K562 (cell line): ENCODE measurements at regions not wholly inside any gene's neighbourhood (a gene's known extent, or its start where the extent isn't known, plus 50 kb on each side); places are given as distances from the start of the nearest gene placed in this dataset.

Experiments used
- ATAC-seq: fragments of 200-7000 bp; cut with Tn5 transposase; 3 replicates; pipeline ENCODE4 v1.9.1; 2020; ENCODE audit warnings: moderate library complexity
- BruUV-seq: library from RNA; stranded (reverse); fragments of 400-500 nt; replicated peaks from 2 replicates; lab custom pipeline; 2021; lab: Mats Ljungman, UMichigan
- CTCF ChIA-PET: fragments of 300-600 bp; formaldehyde crosslinking; extraction: SDS; loops from one replicate; lab custom pipeline; 2021; ENCODE audit warnings: low intra/inter-chr PET ratio; lab: Yijun Ruan, JAX
- POLR2A ChIA-PET: fragments of 300-600, 350-650 bp; sonication (Branson Sonifier 250); formaldehyde crosslinking; extraction: SDS; loops from one replicate; lab custom pipeline; 2021; ENCODE audit warnings: antibody characterized with exemption, inconsistent platforms; lab: Yijun Ruan, JAX
- DNase-seq, 4 experiments: peaks; one replicate each; pipeline versions ENCODE4 v3.0.0 to v3.0.0-alpha.2; 2011 to 2018; ENCODE audit warnings: low spot score in 3 of 4, mixed read lengths in 3 of 4; ENCODE audit errors: extremely low read depth in 1 of 4
- FAIRE-seq: peaks from 2 replicates; lab custom pipeline; 2011; peaks lifted over from hg19 to GRCh38; lab: Jason Lieb, UNC
- H2AFZ ChIP-seq: 2 replicates; pipeline ENCODE4 v1.6.0; 2011; ENCODE audit warnings: low read depth, low read length, control low read depth, inconsistent platforms
- H3K27ac ChIP-seq: fragments of 200-600 bp; 3 replicates; pipeline ENCODE4 v1.8.0; 2011; ENCODE audit warnings: low read depth, mild to moderate bottlenecking, control low read depth, inconsistent platforms, low read length, moderate library complexity, mixed read lengths; ENCODE audit errors: extremely low read depth
- H3K27me3 ChIP-seq, 2 experiments: fragments of 300-600 bp in 1 of 2; 2 replicates in 1 of 2; 3 replicates in 1 of 2; pipeline versions ENCODE4 v1.6.0 to v1.8.0; 2011; ENCODE audit warnings: inconsistent platforms in 2 of 2, low read length in 2 of 2, mild to moderate bottlenecking in 1 of 2, mixed read lengths in 1 of 2, moderate library complexity in 1 of 2; ENCODE audit not compliant: control insufficient read depth in 2 of 2, insufficient read depth in 2 of 2
- H3K36me3 ChIP-seq: fragments of 300-600 bp; 3 replicates; pipeline ENCODE4 v1.8.0; 2011; ENCODE audit warnings: mild to moderate bottlenecking, low read length, inconsistent platforms; ENCODE audit not compliant: control insufficient read depth, insufficient read depth
- H3K4me1 ChIP-seq, 2 experiments: fragments of 200-600 bp in 1 of 2; replicated peaks in 1 of 2; 2 replicates in 1 of 2; 3 replicates in 1 of 2; pipeline versions ENCODE4 v1.5.1 to v1.8.0; 2011; ENCODE audit warnings: inconsistent platforms in 2 of 2, low read length in 2 of 2, mild to moderate bottlenecking in 1 of 2, mixed read lengths in 1 of 2, moderate library complexity in 1 of 2; ENCODE audit not compliant: control insufficient read depth in 2 of 2, insufficient read depth in 2 of 2
- H3K4me2 ChIP-seq: 2 replicates; pipeline ENCODE4 v1.6.1; 2011; ENCODE audit warnings: low read length, control low read depth, inconsistent platforms, mixed read lengths; ENCODE audit not compliant: insufficient read depth
- H3K4me3 ChIP-seq: fragments of 200-600 bp; sonication (generic), shearing (Covaris generic); 2 replicates; pipeline ENCODE4 v1.5.1; 2016; ENCODE audit warnings: control low read depth, inconsistent platforms
- H3K79me2 ChIP-seq: fragments of 200-600 bp; 3 replicates; pipeline ENCODE4 v1.8.0; 2011; ENCODE audit warnings: low read length, inconsistent platforms; ENCODE audit not compliant: control insufficient read depth, insufficient read depth
- H3K9ac ChIP-seq, 2 experiments: 2 replicates each; pipeline versions ENCODE4 v1.6.0 to v1.6.1; 2011; ENCODE audit warnings: low read depth in 2 of 2, low read length in 2 of 2, control low read depth in 1 of 2, inconsistent platforms in 1 of 2, mild to moderate bottlenecking in 1 of 2, mixed read lengths in 1 of 2; ENCODE audit not compliant: insufficient read depth in 1 of 2
- H3K9me1 ChIP-seq: one replicate; pipeline ENCODE4 v1.6.0; 2011; ENCODE audit warnings: inconsistent platforms, mild to moderate bottlenecking, low read length, moderate library complexity; ENCODE audit not compliant: control insufficient read depth, insufficient read depth
- H3K9me3 ChIP-seq: replicated peaks from 2 replicates; pipeline ENCODE4 v1.5.1; 2011; ENCODE audit warnings: low read depth, low read length, inconsistent platforms; ENCODE audit not compliant: control insufficient read depth, insufficient read depth
- H4K20me1 ChIP-seq: replicated peaks from 2 replicates; pipeline ENCODE4 v1.6.1; 2011; ENCODE audit warnings: low read length, inconsistent platforms, mixed read lengths; ENCODE audit not compliant: control insufficient read depth, insufficient read depth
- AFF1 ChIP-seq, 2 experiments: fragments of 450-650 bp; IDR thresholded peaks; 2 replicates each; pipeline ENCODE4 v1.6.1; 2018; ENCODE audit warnings: mild to moderate bottlenecking in 2 of 2, low read depth in 1 of 2; ENCODE audit not compliant: partially characterized antibody in 2 of 2
- ARID1B ChIP-seq: fragments of 450-650 bp; IDR thresholded peaks from 2 replicates; pipeline ENCODE4 v1.6.1; 2016; ENCODE audit warnings: antibody characterized with exemption, mild to moderate bottlenecking, inconsistent platforms
- BCLAF1 ChIP-seq, 2 experiments: fragments of 450-650 bp in 1 of 2; IDR thresholded peaks; 2 replicates each; pipeline ENCODE4 v1.6.1; 2011 to 2017; ENCODE audit warnings: low read depth in 2 of 2, antibody characterized with exemption in 1 of 2, borderline replicate concordance in 1 of 2, low read length in 1 of 2, mild to moderate bottlenecking in 1 of 2, mixed read lengths in 1 of 2; ENCODE audit not compliant: control insufficient read depth in 1 of 2
- EP400 ChIP-seq: fragments of 450-650 bp; IDR thresholded peaks from 2 replicates; pipeline ENCODE4 v1.6.1; 2017; ENCODE audit warnings: antibody characterized with exemption, mild to moderate bottlenecking, moderate library complexity
- HINFP ChIP-seq: fragments of 450-650 bp; conservative IDR thresholded peaks from 2 replicates; pipeline ENCODE4 v1.6.1; 2016; ENCODE audit warnings: missing genetic modification characterization, low read depth, mild to moderate bottlenecking, control low read depth, missing compliant biosample characterization
- HNRNPLL ChIP-seq: fragments of 200-400 bp; formaldehyde crosslinking; IDR thresholded peaks from 2 replicates; pipeline ENCODE4 v1.6.1; 2017; ENCODE audit warnings: low read length, low read depth, mild to moderate bottlenecking; ENCODE audit not compliant: poor library complexity, severe bottlenecking
- LEF1 ChIP-seq: fragments of 450-650 bp; IDR thresholded peaks from 2 replicates; pipeline ENCODE4 v1.6.1; 2016; ENCODE audit warnings: mild to moderate bottlenecking
- MBD2 ChIP-seq: sonication (generic); IDR thresholded peaks from 2 replicates; pipeline ENCODE4 v1.6.1; 2016; ENCODE audit warnings: low read depth, borderline replicate concordance
- SRSF1 ChIP-seq: fragments of 200-400 bp; formaldehyde crosslinking; IDR thresholded peaks from 2 replicates; pipeline ENCODE4 v1.6.1; 2017; ENCODE audit warnings: mild to moderate bottlenecking, low read depth, low read length, moderate library complexity
- ZNF174 ChIP-seq: fragments of 250-450 bp; sonication (Bioruptor Pico); IDR thresholded peaks from 2 replicates; pipeline ENCODE4 v1.4.0; 2020; ENCODE audit warnings: mild to moderate bottlenecking
- WGBS: fragments of 100-300 bp; shearing (Covaris generic); methylation state at CpG from one replicate; pipeline ENCODE4 v1.1.6; 2016; ENCODE audit warnings: low coverage, mixed read lengths; ENCODE audit not compliant: insufficient coverage; ENCODE audit errors: missing lambda C conversion rate; 5-methylcytosine and 5-hydroxymethylcytosine counted together
- in situ Hi-C: fragments of 300-500 bp; cut with MboI; formaldehyde crosslinking; loops from 4 replicates; pipeline ENCODE4 v1.15.0; 2018; ENCODE audit warnings: inconsistent platforms, mixed read lengths
- intact Hi-C: fragments of 100-400 bp; cut with micrococcal nuclease; formaldehyde crosslinking; loops from 2 replicates; pipeline ENCODE4 v1.14.2; 2022

GRCh38 chr6:3540253-3540820, 83.5 kb upstream of the SLC22A23 start (continued):
- no peak for TF ChIP-seq MBD2
- TF ChIP-seq SRSF1, result no peak
- no peak for TF ChIP-seq LEF1

DNA sequence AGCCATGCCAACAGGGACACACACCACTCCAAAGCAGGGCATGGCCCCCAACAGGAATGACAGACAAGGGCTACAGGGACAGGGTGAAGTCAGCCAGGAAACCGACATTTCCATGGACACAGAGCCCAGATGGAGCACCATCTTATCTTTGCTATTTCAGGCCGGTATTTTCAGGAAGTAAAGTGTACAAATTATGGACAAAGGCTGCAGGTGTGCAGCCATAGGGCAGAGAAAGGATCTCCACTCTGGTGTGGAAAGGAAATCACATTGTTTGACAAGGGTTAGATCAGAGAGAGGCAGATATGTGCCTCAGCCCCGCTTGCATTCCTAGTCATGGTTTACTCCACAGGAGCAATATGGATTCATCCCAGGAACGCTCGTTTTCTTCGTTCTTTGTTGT, 81.7 kb upstream of the SLC22A23 start:
- FAIRE-seq (no peak), ATAC-seq (no peak), DNase-seq (no peak)
- POLR2A ChIA-PET, result interaction anchor here (1.2 kb wide), 1 partner anchor 11 kb away, joined by 3 read pairs; no protein-coding TSS in a partner anchor
- H3K4me1 ChIP-seq, result no peaks in the 10 kb centered on the region
- no peaks in the 10 kb centered on the region for H4K20me1 ChIP-seq
- H3K4me2 ChIP-seq, result no peak overlapping the region
- no peak overlapping the region for H3K9ac ChIP-seq
- H3K27me3 ChIP-seq, result peaks cover 47 to 75% of the 10 kb centered on the region in 2 experiments
- no peaks in the 10 kb centered on the region for H3K9me1 ChIP-seq
- in situ Hi-C loops (no loop called here), intact Hi-C loops (no loop called here)
- BruUV-seq, result no TSS peak
- no peaks in the 10 kb centered on the region for H3K9me3 ChIP-seq
- no peak overlapping the region for H2AFZ ChIP-seq
- under 1% methylated on average over 6 of the region's 6 CpGs for WGBS
- CTCF ChIA-PET, result no interaction called here
- H3K4me3 ChIP-seq, result no peak overlapping the region
- H3K27ac ChIP-seq, result no peak overlapping the region
- H3K79me2 ChIP-seq, result no peaks in the 10 kb centered on the region
- no peaks in the 10 kb centered on the region for H3K36me3 ChIP-seq
- TF ChIP-seq ZNF174 (CRISPR knock-in tag), result no peak
- TF ChIP-seq HINFP, result no peak
- no peak for TF ChIP-seq BCLAF1 (IDR thresholded peaks at IDR 0.05; ENCODE audit: borderline replicate concordance in 1 of 2, control insufficient read depth in 1 of 2, low read depth in 2 of 2, low read length in 1 of 2)
- no peak for TF ChIP-seq AFF1 (IDR thresholded peaks at IDR 0.05; ENCODE audit: low read depth in 1 of 2, partially characterized antibody in 2 of 2)
- TF ChIP-seq EP400, result no peak
- TF ChIP-seq HNRNPLL, result no peak
- no peak for TF ChIP-seq ARID1B
